Dermis blood vessel endothelial cell (primary cell): ENCODE measurements at regions not wholly inside any gene's neighbourhood (a gene's known extent, or its start where the extent isn't known, plus 50 kb on each side); places are given as distances from the start of the nearest gene placed in this dataset.
"Not testable (repeated sequence)": the region's sequence is repeated elsewhere in the genome, so short reads cannot be mapped to it uniquely, and the experiment has no call there.

Experiments
- DNase-seq: peaks from one replicate; pipeline ENCODE4 v3.0.0; 2010

DNA sequence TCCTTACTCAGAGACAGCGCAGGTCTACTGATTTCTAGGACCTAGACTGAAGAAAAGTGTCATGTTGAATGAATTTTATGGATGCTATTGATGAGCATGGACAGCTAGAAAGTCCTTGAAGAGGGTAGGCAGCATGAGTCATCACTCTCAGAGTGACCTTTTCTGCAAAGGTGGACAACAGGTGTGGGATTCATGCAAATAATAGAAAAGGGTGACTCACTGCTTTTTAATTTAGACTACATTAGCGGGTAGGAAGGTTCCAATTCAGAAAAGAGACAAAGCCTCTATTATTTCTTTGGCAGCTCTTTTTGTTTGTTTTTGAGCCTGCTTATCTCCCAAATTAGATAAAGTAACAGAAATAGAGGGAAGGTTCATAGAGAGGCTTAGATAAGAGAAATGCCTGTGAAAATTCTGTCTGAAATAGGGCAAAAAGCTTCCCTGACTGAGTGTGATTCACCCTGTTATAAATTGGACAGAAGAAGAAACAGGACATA is 191.4 kb downstream of the TENT5A start:
- no peak for DNase-seq

DNA sequence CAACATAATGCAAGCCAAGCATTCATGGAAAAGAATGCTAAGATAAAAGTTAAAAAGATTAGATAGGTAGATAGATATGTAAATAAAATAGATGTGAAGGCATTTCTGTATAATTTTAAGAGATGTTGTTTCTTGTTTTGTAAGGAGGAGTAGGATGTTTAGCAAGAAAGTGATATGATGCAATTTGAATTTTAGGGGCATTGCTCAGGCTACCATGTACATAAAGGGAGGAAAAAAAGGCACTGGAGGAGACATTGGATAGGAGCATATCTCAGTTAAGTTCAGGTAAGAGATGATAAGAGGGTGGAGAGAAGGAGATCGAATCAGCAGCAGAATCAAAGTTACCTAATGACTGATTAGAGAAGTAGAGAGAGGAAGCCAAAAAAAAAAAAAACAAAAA is 194.7 kb downstream of the TENT5A start:
- DNase-seq, result no peak

DNA sequence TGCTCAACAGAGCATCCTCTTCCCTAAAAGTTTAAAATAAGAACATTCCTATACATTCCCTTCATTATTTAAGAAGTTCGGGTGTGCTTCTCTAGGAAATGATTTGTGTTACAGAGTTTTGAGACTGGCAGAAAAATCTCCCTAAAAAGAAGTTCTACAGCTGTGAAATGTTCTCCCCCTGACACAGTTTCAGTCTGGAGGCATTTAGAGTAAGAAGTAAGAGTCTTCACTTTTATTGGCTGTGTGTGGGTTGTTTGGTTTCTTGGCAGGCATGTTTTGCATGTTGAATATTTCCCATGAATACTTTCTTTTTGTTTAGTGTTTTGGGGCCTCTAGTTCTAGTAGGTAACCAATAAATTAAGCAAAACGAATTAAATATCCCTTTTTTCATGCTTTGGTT is 195.9 kb downstream of the TENT5A start:
- DNase-seq, result no peak

DNA sequence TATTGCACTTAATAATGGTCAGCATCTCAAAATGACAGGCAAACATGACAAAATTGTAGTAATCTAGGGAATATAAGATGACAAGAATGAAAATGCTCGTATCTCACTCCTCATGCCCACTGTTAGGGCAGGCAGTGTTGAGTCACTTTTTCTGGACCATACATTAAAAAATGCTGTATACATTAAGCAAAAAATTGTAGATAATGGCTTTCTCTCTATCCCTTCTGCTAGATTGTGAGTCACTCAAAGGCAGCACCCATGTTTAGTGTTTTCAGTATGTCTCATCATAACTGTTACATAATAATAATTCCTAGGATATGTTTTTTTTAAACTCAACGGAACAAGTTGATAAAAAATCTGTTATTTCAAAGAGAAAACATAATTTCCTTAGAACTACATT is 199.3 kb downstream of the TENT5A start:
- no peak for DNase-seq

DNA sequence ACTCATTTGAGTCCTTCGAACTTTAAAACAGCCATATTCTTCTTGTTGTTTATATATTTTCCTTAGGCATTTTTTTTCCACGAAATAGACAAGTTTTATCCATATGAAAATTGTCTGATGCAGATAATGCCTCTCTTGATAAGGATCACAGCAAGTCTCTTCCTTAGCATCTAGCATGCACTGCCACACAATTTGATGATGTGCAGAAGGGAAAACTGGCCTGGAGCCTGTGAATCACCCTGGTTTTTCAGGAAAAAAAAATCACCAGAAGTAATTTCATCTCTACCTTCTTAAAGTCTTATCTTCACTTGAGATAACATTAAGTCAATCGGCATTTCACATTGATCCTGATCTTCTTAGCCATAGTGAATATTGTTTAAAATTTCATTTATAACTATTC is 199.8 kb downstream of the TENT5A start:
- no peak for DNase-seq

DNA sequence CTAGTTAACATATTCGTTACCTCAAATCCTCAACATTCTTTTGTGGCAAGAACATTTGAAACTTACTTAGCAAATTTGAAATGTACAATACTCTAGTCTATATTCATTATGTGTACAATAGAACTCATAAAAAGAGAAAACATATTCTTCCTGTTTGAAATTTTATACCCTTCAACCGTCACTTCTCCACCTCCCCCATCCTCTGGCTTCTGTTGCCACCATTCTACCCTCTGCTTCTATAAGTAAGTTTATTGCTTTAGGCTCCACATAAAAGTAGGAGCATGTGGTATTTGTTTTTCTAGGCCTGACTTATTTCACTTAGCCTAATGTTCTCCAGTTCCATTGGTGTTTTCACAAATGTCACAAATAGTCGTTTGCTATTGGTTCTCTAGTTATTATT is 205.3 kb downstream of the TENT5A start:
- no peak for DNase-seq

DNA sequence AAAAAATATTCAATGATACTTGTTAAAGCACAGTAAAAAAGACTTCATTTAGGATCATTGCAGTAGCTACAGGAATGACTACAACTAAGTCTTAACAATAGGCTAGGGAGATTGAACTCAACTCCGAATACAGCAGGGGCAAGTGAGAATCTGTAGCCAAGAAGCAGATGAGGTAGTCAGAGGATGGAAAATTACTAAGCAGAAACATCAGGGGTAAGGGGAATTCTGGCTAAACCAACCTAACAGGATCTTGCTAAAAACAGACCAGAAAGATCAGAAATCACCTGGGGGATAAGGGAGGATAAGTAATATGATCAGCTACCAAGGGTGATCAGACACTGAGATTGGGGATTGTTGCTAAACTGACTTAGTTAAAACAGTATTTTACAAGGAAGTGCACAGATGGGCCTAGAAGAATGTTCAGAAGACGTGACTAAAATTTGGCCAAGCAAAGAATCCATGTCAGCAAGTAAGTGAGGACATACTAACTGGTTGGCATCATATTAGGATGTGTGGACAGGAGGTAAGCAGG is 217.5 kb downstream of the TENT5A start:
- DNase-seq, result no peak

DNA sequence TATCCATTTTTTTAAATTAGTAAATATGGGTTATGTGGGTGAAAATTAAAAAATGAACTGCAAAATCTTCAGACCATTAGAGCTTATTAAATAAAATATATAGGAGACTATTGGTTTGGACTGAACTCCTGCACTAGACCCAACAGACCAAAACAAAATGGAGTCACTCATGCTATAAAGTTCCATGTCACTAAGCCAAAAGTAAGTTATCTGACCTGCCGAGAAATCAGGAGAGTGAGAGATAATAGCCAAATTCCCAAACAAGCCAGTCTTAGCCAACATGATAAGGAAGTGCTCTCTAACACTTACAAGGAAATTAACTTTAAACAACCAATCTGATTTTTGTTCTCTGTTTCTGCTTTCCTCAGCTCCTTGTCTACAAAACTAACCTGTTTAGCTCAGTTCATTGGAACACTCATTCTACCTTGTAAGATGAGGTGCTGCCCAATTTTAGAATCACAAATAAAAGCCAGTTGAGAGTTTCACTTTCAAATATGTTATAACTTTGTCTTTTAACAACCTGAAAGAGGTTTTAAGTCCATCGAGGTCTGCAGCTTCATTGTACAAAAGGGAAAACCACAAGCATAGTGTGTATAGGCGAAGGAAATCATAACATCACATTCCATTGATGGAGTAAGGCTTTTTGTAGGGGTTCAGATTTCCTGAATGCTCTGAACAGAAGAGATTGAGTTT is 220.5 kb downstream of the TENT5A start:
- DNase-seq, result no peak

DNA sequence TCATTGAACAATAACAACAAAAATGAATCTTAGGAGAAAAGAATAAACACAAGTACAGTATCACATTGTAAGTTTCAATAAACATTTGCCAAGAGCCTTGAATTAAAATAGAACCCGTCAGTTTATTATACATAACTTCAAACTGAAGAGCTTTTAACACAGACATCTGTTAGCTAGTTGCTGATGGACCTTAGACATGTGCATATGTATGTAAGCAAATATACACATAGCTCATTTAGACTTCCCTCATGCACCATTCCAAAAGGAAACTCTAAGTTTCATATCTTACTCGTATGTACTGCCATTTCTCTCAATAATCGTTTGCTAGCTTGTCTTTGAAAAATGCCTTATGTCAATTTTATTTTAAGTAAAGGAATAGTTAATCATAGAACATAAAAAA is 235.0 kb downstream of the TENT5A start:
- no peak for DNase-seq

DNA sequence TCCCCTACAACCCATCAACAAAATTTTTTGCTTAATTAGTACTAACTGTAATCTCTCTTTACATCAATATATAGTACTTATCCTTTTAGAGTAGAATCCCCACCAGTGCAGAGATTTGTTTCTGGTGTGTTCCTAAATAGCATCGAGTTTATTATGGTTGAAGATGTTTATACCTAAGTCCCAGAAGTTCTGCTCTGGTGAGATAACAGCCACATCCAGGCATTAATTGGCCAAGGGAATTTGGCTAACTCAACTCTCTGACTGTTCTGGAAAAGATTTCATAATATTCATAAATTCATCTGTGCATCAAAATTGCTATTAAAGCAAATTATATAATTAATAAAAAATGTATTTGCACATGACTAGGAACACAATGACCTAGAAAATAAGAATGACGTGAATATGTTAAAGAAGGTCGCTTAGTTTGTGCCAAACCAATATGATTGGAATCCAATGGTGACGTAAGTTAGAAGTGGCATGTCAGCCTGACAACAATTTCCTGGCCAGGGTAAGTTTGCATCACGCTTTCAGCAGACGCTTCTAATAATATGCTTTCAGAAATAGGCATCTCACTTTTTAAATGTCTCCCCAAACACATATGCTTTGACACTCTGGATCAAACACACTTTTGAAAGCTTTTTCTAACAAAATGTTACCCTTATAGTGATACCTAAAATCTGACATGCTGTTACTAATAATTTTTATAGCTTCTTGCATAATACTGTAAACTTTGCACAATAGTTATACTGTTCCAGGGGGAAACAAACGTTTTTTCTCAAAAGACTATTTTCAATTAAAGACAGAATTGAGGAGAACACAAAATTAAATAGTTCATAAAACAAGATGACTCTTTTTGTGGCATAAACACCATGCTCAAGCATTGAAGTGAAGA is 236.7 kb downstream of the TENT5A start:
- DNase-seq, result no peak

DNA sequence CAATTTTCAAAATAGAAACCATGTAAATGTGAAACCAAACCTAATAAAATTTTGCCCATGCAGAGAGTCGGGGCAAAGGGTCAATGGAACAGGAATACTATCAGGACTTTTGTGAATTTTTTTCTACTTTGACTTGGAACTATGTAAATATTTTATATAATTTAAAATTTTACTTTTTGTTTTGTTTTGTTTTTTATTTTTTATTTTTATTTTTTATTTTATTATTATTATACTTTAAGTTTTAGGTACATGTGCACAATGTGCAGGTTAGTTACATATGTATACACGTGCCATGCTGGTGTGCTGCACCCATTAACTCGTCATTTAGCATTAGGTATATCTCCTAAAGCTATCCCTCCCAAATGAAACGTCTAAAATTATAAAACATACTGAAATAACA is 238.3 kb downstream of the TENT5A start:
- DNase-seq, result not testable (repeated sequence)

DNA sequence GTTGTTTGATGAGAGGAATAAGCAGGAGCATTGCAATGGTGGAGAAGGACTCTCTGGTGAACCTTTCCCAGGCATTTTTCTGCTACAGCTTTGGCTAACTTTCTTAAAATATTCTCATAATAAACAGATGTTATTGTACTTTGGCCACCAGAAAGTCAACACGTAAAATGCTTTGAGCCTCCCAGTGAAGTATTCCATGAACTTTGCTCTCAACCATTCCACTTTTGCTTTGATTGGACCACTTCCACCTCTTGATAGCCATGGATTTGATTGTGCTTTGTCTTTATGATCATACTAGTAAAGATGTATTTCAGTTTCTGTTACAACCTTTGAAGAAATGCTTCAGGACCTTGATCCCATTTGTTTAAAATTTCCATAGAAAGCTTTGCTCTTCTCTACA is 241.1 kb downstream of the TENT5A start:
- no peak for DNase-seq

DNA sequence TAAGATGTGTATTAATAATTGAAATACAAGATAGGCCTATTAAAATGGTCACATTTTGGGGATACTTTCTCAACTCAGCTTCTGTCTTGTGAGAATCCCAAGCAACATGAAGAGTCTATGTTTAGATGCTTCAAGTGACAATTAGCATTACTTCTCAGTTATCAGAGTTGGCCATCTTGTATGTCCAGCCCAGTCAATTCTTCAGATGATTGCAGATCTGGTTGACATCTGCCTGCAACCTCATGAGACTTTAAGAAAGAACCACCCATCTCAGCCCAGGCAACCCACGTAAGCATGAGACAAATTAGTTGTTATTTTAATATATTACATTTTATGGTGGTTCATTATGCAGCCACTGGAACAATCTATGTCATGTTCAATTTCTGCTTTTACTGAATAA is 256.5 kb downstream of the TENT5A start:
- no peak for DNase-seq

DNA sequence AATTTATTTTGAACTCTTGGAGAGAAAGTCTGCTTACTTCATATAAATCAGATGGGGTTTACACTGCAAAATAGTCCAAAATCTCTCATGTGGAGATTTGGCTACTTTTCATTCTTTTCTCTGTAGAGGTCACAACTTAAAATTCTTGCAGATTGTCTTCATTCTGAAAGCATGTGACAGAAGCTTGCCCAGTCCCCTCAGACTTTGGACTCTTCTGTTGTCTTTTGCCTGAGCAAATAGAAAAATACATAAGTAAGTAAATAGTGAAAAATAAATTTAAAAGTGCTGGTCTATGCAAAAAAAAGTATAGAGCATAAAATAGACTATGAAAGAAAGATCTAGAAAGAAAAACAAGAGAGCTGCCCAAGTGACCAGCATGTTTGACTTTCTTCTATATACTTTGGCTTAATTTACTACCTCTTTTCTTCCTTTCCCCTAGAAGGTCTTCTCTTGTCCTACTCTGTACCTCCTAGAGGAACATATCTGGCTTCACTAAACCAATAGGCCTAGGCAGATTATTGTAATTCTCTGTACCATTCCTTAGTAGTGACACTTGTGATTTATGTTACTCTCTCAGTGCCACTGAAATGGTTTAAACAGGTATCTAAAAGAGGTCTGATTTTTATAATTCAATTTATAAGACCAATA is 260.9 kb downstream of the TENT5A start:
- no peak for DNase-seq

DNA sequence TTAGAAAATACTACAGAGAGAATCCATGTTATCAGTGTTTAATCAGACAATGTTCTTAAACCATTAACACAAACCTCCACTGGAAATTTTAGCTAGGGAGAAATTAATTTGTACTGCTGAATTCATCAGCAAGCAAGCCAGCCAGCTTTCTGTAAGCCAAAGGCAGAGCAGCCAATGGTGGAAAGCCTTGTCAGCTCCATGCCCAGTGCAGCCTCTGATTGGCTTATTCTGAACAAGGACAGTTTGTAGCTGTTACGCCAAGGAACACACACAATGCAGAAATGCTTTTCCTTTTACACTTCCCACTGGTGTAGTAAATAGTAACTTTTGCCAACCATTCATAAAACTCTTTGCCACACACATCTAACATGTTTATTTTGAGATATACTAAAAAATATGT is 265.0 kb downstream of the TENT5A start:
- DNase-seq, result no peak

DNA sequence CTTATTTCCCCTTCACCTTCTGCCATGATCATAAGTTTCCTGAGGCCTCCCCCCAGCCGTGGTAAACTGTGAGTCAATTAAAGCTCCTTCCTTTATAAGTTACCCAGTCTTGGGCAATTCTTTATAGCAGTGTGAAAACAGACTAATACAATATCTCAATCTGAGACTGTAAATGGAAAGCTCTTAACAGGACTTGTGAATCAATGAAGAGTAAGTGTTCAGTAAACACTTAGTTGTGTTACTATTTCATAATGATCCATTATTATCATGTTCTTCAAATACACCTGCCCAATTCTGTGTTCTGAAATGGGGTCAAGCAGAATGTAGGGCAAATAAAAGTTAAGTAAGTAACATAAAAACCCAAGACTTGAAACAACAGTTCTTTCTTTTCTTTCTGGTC is 266.2 kb downstream of the TENT5A start:
- DNase-seq, result no peak

DNA sequence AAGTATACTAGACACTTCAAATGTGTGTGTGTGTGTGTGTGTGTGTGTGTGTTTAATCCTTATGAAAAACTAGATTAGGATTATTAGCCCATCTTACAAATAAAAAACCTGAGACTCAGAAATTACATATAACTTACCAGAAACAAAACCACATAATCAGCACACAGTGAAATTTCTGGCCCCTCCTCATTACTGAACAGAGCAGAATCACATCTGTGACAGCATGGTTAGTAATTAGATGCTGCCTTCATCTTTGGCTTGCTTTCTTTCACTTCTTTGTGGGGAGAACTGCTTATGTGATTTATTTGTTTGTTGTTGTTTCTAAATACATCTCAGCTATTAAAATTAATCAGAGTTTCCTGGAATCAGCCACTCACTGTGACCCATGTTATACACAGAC is 267.1 kb downstream of the TENT5A start:
- DNase-seq, result no peak

DNA sequence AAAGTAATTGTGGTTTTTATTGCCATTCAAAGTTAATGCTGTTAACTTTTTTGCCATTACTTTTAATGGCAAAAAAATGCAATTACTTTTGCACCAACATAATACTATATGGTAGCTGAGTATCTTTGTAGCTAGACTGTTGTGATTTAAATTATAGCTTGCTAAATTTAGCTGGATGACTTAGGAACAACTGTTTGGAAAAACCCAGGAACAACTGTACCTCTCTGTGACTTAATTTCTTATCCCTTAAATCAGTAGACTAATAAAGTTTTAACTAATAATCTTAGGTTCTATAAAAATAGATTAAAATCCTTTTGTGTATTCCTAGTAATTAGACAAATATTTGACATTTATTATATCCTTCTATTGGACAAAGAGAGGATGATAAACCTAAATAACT is 268.2 kb downstream of the TENT5A start:
- DNase-seq, result no peak

DNA sequence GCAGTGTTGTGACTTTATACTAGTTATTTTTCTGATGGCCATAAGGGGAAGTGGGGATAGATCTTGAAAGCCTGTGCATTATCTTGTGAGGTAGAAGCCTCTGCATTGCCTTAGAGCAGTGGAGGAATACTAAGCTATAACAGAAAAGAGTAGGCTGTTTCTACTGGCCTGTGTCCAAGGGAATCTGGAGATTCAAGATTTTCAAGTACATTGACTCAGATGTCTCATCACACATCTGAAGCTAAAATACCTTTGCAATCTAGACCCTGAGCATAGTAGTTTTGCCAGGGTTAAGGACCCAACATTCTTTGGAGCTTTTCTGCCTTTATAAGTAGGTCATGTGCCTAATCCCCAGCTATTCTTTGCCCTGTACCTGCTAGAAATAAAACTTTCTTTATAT is 272.3 kb downstream of the TENT5A start:
- DNase-seq, result no peak

DNA sequence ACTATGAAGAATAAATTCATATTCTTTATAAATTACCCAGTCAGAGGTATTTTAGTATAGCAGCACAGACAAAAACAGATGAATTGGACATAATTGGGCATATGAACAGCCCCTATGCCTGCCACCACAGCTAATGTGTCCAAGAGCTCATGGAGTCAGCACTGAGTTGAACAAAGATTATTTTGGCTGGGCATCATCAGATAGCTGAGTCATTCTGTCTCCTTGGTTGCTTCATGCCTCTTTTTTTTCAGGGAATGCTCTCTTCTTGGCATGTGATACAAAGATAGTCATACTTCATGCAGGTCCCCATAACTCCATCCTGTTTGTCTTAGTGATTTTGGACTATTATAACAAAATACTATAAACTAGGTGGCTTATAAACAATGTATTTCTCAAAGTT is 275.6 kb downstream of the TENT5A start:
- DNase-seq, result no peak

DNA sequence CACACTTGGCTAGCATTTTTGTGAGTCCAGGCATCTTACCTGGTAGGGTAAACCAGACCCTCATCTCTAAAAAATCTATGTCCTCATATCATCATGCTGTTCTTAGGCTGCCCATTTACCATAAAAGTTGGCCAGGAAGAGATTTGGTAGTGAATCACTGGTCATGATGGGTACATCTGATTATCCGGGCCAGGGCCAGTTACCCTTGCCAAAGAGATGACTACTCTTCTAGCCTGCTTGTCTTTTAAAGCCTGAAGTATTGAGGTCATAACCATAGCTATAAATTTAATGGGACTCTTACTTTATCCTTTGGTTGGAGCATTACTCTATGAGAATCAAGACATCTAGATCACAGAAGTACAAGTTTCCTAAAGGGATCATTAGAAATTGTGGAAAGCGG is 276.8 kb downstream of the TENT5A start:
- DNase-seq, result no peak

DNA sequence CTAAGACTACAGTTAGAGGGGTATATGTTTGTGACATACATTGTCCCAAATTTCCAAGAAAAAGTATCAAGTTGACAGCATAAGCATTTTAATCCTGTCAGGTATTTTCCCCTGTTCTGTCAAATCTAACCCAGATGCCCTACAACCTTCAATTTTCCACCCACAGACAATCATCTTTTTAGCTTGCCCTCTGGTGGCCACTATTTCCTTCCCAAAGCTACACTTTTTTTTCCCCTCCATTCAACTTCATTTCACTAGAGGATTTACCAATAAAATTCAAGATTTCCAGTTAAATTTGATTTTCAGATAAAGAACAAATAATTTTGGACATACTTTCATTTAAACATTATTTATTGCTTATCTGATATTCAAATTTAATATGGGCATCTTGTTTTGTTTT is 286.6 kb downstream of the TENT5A start:
- DNase-seq, result peak; percentile 7

DNA sequence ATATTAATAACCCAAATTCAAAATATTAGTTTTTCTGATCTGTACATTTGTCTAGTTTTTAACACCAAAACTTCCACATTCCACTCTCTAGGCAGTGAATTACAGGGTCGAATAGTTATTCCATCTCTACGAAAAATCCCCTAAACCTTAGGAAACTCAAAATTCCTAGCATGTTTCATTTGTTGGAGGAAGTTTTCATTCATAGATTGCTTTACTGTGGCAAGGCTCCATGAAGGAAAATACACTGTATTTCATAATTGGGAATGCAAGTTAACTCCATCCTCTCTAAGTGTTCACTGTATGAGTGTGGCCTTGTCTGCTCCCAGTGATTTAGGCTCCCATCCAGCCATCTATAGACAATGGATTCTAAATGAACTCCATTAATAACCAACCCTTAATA is 296.1 kb downstream of the TENT5A start:
- DNase-seq, result no peak
